ENCODE measurements at regions not wholly inside any gene's neighbourhood (a gene's known extent, or its start where the extent isn't known, plus 50 kb on each side); places are given as distances from the start of the nearest gene placed in this dataset.

DNA sequence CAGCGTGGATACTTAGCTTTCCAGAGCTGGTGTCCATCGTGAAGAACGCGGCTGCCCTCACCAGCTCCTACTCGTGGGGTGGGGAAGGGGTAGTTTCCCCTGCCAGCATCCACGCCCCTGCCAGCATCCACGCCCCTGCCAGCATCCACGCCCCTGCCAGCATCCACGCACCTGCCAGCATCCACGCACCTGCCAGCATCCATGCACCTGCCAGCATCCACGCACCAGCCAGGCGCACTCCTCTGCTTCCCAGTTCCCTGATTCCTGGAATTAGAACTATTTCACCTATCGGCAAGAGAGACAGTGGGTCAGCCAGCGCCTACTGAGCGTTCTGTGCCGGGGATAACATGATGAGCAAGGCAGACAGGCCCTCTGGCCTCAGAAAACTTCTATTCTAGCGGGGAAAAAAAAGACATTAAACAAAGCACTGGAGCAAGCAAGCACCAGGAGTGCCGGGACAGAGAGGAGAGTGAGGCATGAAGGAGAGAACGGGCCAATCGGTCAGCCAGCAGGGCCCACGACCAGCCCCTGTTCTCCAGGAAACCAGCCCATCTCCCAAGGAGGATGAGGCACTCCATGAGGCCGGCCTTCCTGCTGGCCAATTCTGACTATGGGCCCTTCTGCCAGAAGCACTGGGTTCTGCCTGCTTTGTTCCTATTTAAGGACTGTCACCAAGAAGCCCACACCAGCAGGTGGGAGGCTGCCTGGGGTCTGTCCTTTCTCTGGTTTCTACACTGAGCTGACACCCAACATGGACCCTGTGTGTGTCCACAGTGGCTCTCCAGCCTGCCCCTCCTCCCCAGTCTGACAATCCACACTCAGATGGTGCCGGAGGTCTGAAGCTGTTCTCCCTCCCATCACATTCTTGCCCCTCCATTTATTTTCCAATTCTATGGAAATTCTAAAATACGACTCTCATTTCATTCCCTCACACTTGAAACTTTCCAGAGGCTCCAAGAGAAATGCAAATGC lies 78.4 kb upstream of the SALL3 start:
- TF ChIP-seq, protein P1, sequence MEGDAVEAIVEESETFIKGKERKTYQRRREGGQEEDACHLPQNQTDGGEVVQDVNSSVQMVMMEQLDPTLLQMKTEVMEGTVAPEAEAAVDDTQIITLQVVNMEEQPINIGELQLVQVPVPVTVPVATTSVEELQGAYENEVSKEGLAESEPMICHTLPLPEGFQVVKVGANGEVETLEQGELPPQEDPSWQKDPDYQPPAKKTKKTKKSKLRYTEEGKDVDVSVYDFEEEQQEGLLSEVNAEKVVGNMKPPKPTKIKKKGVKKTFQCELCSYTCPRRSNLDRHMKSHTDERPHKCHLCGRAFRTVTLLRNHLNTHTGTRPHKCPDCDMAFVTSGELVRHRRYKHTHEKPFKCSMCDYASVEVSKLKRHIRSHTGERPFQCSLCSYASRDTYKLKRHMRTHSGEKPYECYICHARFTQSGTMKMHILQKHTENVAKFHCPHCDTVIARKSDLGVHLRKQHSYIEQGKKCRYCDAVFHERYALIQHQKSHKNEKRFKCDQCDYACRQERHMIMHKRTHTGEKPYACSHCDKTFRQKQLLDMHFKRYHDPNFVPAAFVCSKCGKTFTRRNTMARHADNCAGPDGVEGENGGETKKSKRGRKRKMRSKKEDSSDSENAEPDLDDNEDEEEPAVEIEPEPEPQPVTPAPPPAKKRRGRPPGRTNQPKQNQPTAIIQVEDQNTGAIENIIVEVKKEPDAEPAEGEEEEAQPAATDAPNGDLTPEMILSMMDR (conservative IDR thresholded peaks at IDR 0.05; ENCODE audit: low read depth, low read length): no peak
- DNase-seq (ENCODE audit: low read depth): no peak
- no peak overlapping the region for H3K4me3 ChIP-seq (ENCODE audit: low read depth, low read length)

DNA sequence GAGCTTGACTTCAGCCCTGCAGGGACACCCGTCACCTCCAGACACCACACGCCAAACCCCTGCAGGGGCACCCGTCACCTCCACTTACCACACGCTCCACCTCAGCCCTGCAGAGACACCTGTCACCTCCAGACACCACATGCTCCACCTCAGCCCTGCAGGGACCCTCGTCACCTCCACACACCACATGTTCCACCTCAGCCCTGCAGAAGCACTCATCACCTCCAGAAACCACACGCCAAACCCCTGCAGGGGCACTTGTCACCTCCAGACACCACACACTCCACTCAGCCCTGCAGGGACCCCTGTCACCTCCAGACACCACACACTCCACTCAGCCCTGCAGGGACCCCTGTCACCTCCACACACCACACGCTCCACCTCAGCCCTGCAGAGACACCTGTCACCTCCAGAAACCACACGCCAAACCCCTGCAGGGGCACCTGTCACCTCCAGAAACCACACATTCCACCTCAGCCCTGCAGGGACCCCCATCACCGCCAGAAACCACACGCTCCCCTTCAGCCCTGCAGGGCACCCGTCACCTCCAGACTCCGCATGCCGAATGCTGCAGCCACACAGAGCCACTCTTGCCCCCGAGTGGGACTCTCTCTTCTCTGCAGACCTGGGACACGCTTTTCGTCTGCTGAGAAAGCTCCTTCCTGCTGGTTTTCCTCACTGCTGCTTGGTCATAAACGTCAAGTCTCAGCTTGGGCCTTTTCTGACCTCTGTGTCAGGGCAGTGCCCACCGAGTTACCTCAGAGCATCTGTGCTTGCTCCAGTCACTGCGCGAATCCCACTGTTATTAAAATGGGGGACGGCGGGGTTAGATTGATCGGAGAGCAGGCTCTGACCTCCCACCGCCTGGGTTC lies 77.5 kb upstream of the SALL3 start:
- H3K4me3 ChIP-seq (ENCODE audit: low read depth, low read length): no peak overlapping the region
- TF ChIP-seq, protein P1 (conservative IDR thresholded peaks at IDR 0.05; ENCODE audit: low read depth, low read length): no peak
- DNase-seq (ENCODE audit: low read depth): no peak

DNA sequence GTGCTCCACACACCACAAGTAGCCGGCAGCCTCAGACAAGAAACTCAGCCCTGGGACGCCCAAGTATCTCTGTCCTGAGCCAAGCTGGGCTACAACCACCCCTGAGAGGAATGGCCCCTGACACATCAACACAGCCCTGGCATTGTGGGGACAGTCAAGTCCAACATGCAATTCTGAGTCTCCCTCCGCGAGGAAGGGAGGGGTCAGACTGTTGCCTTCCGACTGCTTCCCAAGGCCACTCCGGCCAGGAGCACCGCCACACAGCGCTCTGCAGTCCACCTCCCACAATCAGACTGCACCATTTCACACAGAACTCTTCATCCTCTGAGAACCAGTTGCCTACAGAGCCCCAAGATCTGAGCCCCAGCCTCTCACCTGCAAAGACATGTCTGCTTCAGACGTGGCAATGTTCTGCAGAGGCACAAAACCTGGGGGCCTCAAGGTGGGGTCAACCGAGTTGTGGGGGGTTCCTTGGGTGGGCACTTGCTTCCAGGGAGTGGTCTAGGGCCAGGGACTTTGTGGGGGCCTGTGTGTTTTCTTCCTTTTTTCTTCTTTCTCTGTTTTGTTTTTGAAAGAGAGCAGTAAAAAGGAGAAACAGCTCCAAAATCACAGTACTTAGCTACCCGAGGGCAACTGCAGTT lies 76.7 kb upstream of the SALL3 start:
- no peak overlapping the region for H3K4me3 ChIP-seq (ENCODE audit: low read depth, low read length)
- TF ChIP-seq, protein P1 (conservative IDR thresholded peaks at IDR 0.05; ENCODE audit: low read depth, low read length): no peak
- DNase-seq (ENCODE audit: low read depth): no peak

DNA sequence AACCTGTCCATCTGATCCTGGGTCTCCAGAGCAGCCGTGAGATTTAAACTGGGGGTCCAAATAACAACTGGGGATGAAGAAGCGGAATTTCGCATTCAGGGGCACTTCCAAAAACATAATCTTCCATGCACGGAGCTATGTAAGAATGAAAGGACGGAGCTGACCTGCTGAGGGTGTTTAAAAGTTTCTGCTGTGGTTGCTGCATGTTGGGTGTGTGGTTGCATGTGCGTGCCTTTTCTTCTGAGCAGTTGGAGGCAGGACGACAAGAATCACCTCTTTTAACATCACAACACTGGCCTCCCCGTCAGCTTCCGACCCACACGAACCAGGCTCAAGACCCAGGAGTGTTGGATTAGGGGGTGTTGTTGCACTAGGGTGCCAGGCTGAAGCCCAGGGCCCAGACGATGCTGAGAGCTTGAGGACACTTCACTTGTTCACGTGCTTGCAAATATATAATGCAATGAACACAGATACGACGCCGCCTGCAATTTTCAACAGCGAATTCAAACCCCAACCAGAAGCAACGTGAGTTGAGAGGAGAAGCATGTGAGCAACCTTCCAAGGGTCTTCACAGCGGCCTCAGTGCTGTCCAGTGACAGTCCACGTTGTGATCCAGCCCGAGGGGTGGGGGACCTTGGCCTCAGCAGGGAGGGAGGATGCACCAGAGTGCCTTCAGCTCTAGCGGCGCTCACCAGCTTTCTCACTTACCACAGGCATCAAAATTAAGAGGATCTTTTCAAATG lies 76.0 kb upstream of the SALL3 start:
- no peak overlapping the region for H3K4me3 ChIP-seq (ENCODE audit: low read depth, low read length)
- TF ChIP-seq, protein P1 (conservative IDR thresholded peaks at IDR 0.05; ENCODE audit: low read depth, low read length): no peak
- no peak for DNase-seq (ENCODE audit: low read depth)

DNA sequence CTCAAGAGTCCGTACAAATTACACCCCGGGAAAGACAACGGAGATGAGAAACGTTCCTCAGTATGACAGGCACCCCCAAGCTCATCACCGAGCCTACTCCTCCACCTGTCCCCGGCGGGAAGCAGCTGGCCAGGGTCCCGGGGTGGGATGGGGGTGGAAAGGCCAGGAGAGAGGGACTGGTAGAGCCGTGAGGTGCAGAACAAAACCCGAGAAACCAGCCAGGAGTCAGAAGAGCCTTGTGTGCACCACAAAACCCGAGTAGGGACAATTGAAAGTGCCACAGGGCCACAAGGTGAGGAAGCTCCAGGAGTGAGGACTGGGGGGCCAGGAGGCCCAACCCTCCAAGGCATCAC lies 75.5 kb upstream of the SALL3 start:
- H3K4me3 ChIP-seq (ENCODE audit: low read depth, low read length): no peak overlapping the region
- TF ChIP-seq, protein P1 (conservative IDR thresholded peaks at IDR 0.05; ENCODE audit: low read depth, low read length): no peak

DNA sequence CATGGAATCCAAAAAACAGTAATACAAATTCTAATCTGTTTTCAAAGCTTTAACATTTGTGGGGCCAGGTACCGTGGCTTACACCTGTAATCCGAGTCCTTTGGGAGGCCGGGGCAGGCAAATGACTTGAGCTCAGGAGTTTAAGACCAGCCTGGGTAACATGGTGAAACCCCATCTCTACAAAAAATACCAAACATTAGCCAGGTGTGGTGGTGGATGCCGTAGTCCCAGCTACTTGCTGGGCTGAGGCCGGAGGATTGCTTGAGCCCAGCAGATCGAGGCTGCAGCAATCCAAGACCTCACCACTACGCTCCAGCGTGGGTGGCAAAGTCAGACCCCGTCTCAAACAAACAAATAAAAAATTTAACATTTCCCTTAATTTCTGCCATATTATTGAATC lies 74.3 kb upstream of the SALL3 start:
- TF ChIP-seq, protein P1 (conservative IDR thresholded peaks at IDR 0.05; ENCODE audit: low read depth, low read length): no peak
- no peak for DNase-seq (ENCODE audit: low read depth)
- no peak overlapping the region for H3K4me3 ChIP-seq (ENCODE audit: low read depth, low read length)

More for the DNA sequence above, 75.5 kb upstream of the SALL3 start:
- DNase-seq (ENCODE audit: low read depth): no peak
